Mesenchymal stem cell (in vitro differentiated cells and primary cell): ENCODE measurements at regions not wholly inside any gene's neighbourhood (a gene's known extent, or its start where the extent isn't known, plus 50 kb on each side); places are given as distances from the start of the nearest gene placed in this dataset.

Experiments used
- DNase-seq: peaks from one replicate; pipeline ENCODE4 v3.0.0-alpha.2; 2013
- H2AFZ ChIP-seq: one replicate; pipeline ENCODE4 v1.6.1; 2013; ENCODE audit warnings: low read depth, mild to moderate bottlenecking, control low read depth, inconsistent platforms, low read length, moderate library complexity
- H2AK5ac ChIP-seq: 2 replicates; pipeline ENCODE4 v1.6.1; 2013; ENCODE audit warnings: low read length, moderate library complexity, mild to moderate bottlenecking, inconsistent platforms; ENCODE audit not compliant: severe bottlenecking
- H2BK120ac ChIP-seq: one replicate; pipeline ENCODE4 v1.6.1; 2013; ENCODE audit warnings: low read depth, mild to moderate bottlenecking, inconsistent platforms, low read length, moderate library complexity
- H2BK12ac ChIP-seq, 2 experiments: one replicate each; pipeline ENCODE4 v1.6.1; 2013; ENCODE audit warnings: inconsistent platforms in 2 of 2, low read length in 2 of 2, mild to moderate bottlenecking in 2 of 2, moderate library complexity in 2 of 2, control low read depth in 1 of 2
- H2BK15ac ChIP-seq: one replicate; pipeline ENCODE4 v1.6.1; 2013; ENCODE audit warnings: mild to moderate bottlenecking, low read depth, inconsistent platforms; ENCODE audit not compliant: poor library complexity, severe bottlenecking
- H2BK5ac ChIP-seq: 2 replicates; pipeline ENCODE4 v1.6.1; 2013; ENCODE audit warnings: low read depth, mild to moderate bottlenecking, low read length, control low read depth, inconsistent platforms; ENCODE audit not compliant: poor library complexity, severe bottlenecking
- H3K14ac ChIP-seq, 2 experiments: one replicate each; pipeline ENCODE4 v1.6.1; 2013; ENCODE audit warnings: inconsistent platforms in 2 of 2, low read length in 2 of 2, control low read depth in 1 of 2, mild to moderate bottlenecking in 1 of 2, moderate library complexity in 1 of 2
- H3K18ac ChIP-seq, 2 experiments: one replicate each; pipeline ENCODE4 v1.6.1; 2013; ENCODE audit warnings: inconsistent platforms in 2 of 2, low read length in 2 of 2, control low read depth in 1 of 2, low read depth in 1 of 2, mild to moderate bottlenecking in 1 of 2
- H3K23ac ChIP-seq, 2 experiments: one replicate each; pipeline ENCODE4 v1.6.1; 2013; ENCODE audit warnings: inconsistent platforms in 2 of 2, low read length in 2 of 2, mild to moderate bottlenecking in 2 of 2, moderate library complexity in 2 of 2, control low read depth in 1 of 2
- H3K27ac ChIP-seq: 2 replicates; pipeline ENCODE4 v1.5.1; 2013; ENCODE audit warnings: mild to moderate bottlenecking, moderate library complexity, low read length, control low read depth, inconsistent platforms; ENCODE audit not compliant: poor library complexity, severe bottlenecking
- H3K27me3 ChIP-seq, 2 experiments: 2 replicates each; pipeline versions ENCODE4 v1.6.1 to v1.7.0; 2013; ENCODE audit warnings: low read length in 2 of 2, mild to moderate bottlenecking in 2 of 2, moderate library complexity in 2 of 2, control low read depth in 1 of 2, inconsistent platforms in 1 of 2; ENCODE audit not compliant: control insufficient read depth in 1 of 2, insufficient read depth in 1 of 2
- H3K36me3 ChIP-seq, 2 experiments: 2 replicates each; pipeline versions ENCODE4 v1.6.1 to v1.7.0; 2013; ENCODE audit warnings: low read length in 2 of 2, control low read depth in 1 of 2, inconsistent platforms in 1 of 2, low read depth in 1 of 2, mild to moderate bottlenecking in 1 of 2; ENCODE audit not compliant: insufficient read depth in 2 of 2, control insufficient read depth in 1 of 2
- H3K4ac ChIP-seq, 2 experiments: one replicate each; pipeline ENCODE4 v1.6.1; 2013; ENCODE audit warnings: inconsistent platforms in 2 of 2, low read length in 2 of 2, mild to moderate bottlenecking in 2 of 2, moderate library complexity in 2 of 2, control low read depth in 1 of 2, low read depth in 1 of 2
- H3K4me1 ChIP-seq: 2 replicates; pipeline ENCODE4 v1.6.1; 2013; ENCODE audit warnings: low read depth, low read length, control low read depth; ENCODE audit not compliant: control insufficient read depth, insufficient read depth
- H3K4me2 ChIP-seq: 2 replicates; pipeline ENCODE4 v1.6.1; 2013; ENCODE audit warnings: low read length, mild to moderate bottlenecking, inconsistent platforms; ENCODE audit not compliant: poor library complexity, severe bottlenecking
- H3K4me3 ChIP-seq, 2 experiments: 2 replicates each; pipeline versions ENCODE4 v1.5.1 to v1.7.0; 2013; ENCODE audit warnings: low read length in 2 of 2, mild to moderate bottlenecking in 2 of 2, control low read depth in 1 of 2, low read depth in 1 of 2; ENCODE audit not compliant: insufficient read depth in 1 of 2
- H3K79me1 ChIP-seq: replicated peaks from 2 replicates; pipeline ENCODE4 v1.6.1; 2013; ENCODE audit warnings: mild to moderate bottlenecking, control low read depth, low read length, inconsistent platforms; ENCODE audit not compliant: poor library complexity, severe bottlenecking
- H3K9ac ChIP-seq: 2 replicates; pipeline ENCODE4 v1.7.0; 2013; ENCODE audit warnings: mild to moderate bottlenecking, low read length, moderate library complexity
- H3K9me3 ChIP-seq: 2 replicates; pipeline ENCODE4 v1.7.0; 2013; ENCODE audit warnings: mild to moderate bottlenecking, low read length; ENCODE audit not compliant: control insufficient read depth
- H4K8ac ChIP-seq: one replicate; pipeline ENCODE4 v1.6.1; 2013; ENCODE audit warnings: inconsistent platforms, mild to moderate bottlenecking, low read length, moderate library complexity
- H4K91ac ChIP-seq: one replicate; pipeline ENCODE4 v1.6.1; 2013; ENCODE audit warnings: mild to moderate bottlenecking, low read length, inconsistent platforms
- WGBS: methylation state at CpG from one replicate; pipeline ENCODE4 v1.1.7; 2013; ENCODE audit warnings: mixed read lengths; 5-methylcytosine and 5-hydroxymethylcytosine counted together

DNA sequence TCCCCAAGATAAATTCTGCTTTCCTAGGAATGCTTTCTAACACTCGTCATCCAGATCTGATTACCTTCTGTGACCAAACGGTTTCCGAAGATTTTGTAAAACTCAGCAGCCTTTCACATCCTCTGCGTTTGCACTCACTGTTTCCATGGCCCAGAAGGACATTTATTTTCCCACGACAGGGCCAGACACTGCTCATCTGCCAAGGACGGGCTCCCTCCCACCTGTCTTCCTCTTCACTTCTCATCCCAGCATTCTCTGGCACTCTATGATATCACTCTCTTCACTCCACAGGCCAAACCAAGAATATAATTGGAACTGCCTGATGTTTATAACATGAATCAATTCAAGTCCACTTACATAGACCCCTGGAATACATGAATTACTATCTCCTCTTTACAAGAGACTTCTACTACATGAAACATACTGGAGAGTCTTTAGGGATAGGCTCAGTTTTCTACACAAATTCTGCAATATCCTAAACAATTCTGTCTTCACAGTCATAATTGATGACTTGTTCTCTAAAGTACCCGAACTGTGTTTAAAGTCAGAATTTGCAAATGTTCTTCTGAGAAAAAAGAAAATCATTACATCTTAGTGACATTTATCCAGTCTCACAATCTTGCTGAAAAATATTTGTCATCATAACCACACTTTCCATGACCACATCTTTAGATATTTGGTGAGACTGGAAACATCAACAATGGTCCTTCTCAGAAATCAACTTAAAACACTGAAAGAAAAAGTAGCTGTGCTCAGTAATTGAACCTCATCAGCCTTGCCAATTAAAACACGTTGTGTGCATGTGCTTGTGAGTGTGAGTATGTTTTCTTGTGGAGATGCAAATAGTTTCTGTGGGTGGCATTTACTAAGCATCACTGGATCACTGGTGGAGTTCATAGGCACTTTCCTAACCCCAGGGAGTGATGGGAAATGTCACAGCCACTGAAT is 79.5 kb upstream of the PRSS58 start:
- no peak overlapping the region for H4K8ac ChIP-seq
- no peak overlapping the region for H3K27ac ChIP-seq
- no peak overlapping the region for H4K91ac ChIP-seq
- peaks cover 3% of the 10 kb centered on the region for H3K4me1 ChIP-seq
- no peak overlapping the region for H3K4me2 ChIP-seq
- 66% methylated on average over 8 of the region's 8 CpGs for WGBS
- no peak overlapping the region for H2BK5ac ChIP-seq
- no peak for DNase-seq
- no peak overlapping the region for H3K4me3 ChIP-seq
- H2AFZ ChIP-seq = no peak overlapping the region
- H3K27me3 ChIP-seq = peaks cover 5 to 30% of the 10 kb centered on the region in 2 experiments
- no peak overlapping the region for H2BK15ac ChIP-seq
- H2AK5ac ChIP-seq = no peak overlapping the region
- H3K36me3 ChIP-seq = no peaks in the 10 kb centered on the region
- no peaks in the 10 kb centered on the region for H3K79me1 ChIP-seq
- no peak overlapping the region for H2BK12ac ChIP-seq
- no peak overlapping the region for H3K14ac ChIP-seq
- H2BK120ac ChIP-seq = no peak overlapping the region
- H3K23ac ChIP-seq = no peak overlapping the region
- H3K4ac ChIP-seq = no peak overlapping the region
- no peak overlapping the region for H3K18ac ChIP-seq
- no peak overlapping the region for H3K9ac ChIP-seq
- H3K9me3 ChIP-seq = no peaks in the 10 kb centered on the region

DNA sequence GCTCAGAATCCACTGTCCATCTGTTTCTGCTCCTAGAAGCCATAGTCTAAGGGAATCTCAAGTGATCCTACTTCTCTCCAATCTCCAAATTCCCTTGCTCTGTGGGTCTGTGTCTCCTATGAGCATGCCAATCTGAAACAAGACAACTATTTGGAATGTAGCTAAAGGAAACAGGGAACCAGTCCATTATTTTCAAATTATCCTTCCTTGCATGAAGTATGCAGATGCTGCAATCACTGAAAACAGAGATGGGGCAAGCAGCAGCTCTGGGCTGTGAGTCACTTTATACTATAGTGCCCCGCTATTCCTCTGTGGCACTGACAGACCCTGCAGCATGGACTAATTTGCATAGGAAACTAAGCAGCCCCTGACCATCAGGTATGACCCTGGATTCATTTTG is 76.9 kb upstream of the PRSS58 start:
- H3K4me1 ChIP-seq = peaks cover 3% of the 10 kb centered on the region
- 84% methylated on average over 1 of the region's 1 CpG for WGBS
- no peak overlapping the region for H2BK12ac ChIP-seq
- no peak overlapping the region for H3K4ac ChIP-seq
- H3K27ac ChIP-seq = no peak overlapping the region
- no peaks in the 10 kb centered on the region for H3K79me1 ChIP-seq
- H2BK15ac ChIP-seq = no peak overlapping the region
- H3K4me3 ChIP-seq = no peak overlapping the region
- no peak overlapping the region for H4K8ac ChIP-seq
- H3K23ac ChIP-seq = no peak overlapping the region
- no peaks in the 10 kb centered on the region for H3K9me3 ChIP-seq
- H3K14ac ChIP-seq = no peak overlapping the region
- H2AK5ac ChIP-seq = no peak overlapping the region
- no peak overlapping the region for H4K91ac ChIP-seq
- no peak overlapping the region for H2BK5ac ChIP-seq
- H3K18ac ChIP-seq = no peak overlapping the region
- H3K27me3 ChIP-seq = peaks cover 5 to 39% of the 10 kb centered on the region in 2 experiments
- DNase-seq = no peak
- H3K9ac ChIP-seq = no peak overlapping the region
- H3K4me2 ChIP-seq = no peak overlapping the region
- H2AFZ ChIP-seq = no peak overlapping the region
- no peaks in the 10 kb centered on the region for H3K36me3 ChIP-seq
- H2BK120ac ChIP-seq = no peak overlapping the region

GRCh38 chr7:142334236-142334635 is 76.4 kb upstream of the PRSS58 start:
- Histone ChIP-seq H2BK120ac (no peak overlapping the region), H3K27ac (no peak overlapping the region), H2AFZ (no peak overlapping the region), H3K4me1 (peaks cover 3% of the 10 kb centered on the region), H4K91ac (no peak overlapping the region), H3K4me3 (no peak overlapping the region), H3K18ac (no peak overlapping the region), H3K4me2 (no peak overlapping the region), H2AK5ac (no peak overlapping the region), H3K79me1 (no peaks in the 10 kb centered on the region), H3K36me3 (no peaks in the 10 kb centered on the region), H2BK5ac (no peak overlapping the region), H3K4ac (no peak overlapping the region), H3K9ac (no peak overlapping the region), H2BK15ac (no peak overlapping the region), H3K14ac (no peak overlapping the region), H4K8ac (no peak overlapping the region), H3K23ac (no peak overlapping the region), H3K9me3 (no peaks in the 10 kb centered on the region), H3K27me3 (peaks cover 5 to 45% of the 10 kb centered on the region in 2 experiments), H2BK12ac (no peak overlapping the region)
- DNase-seq = no peak
- 71% methylated on average over 1 of the region's 2 CpGs for WGBS

- no peak overlapping the region for H2BK120ac ChIP-seq
- H3K4me1 ChIP-seq = peaks cover 10% of the 10 kb centered on the region
- H3K4me3 ChIP-seq = no peak overlapping the region
- H3K18ac ChIP-seq = no peak overlapping the region
- H2AK5ac ChIP-seq = no peak overlapping the region
- H3K4me2 ChIP-seq = no peak overlapping the region
- no peaks in the 10 kb centered on the region for H3K36me3 ChIP-seq
- DNase-seq = no peak
- H3K14ac ChIP-seq = no peak overlapping the region
- no peak overlapping the region for H2BK5ac ChIP-seq
- no peak overlapping the region for H2AFZ ChIP-seq
- no peak overlapping the region for H4K91ac ChIP-seq
- no peak overlapping the region for H3K9ac ChIP-seq
- no peak overlapping the region for H4K8ac ChIP-seq
- H3K4ac ChIP-seq = no peak overlapping the region
- no peak overlapping the region for H2BK12ac ChIP-seq
- no peak overlapping the region for H2BK15ac ChIP-seq
- H3K23ac ChIP-seq = no peak overlapping the region
- H3K9me3 ChIP-seq = no peaks in the 10 kb centered on the region
- no peaks in the 10 kb centered on the region for H3K79me1 ChIP-seq
- H3K27ac ChIP-seq = no peak overlapping the region
- peaks cover 5 to 47% of the 10 kb centered on the region in 2 experiments for H3K27me3 ChIP-seq
- WGBS = 84% methylated on average over 5 of the region's 6 CpGs
Measured at GRCh38 chr7:142332421-142332820, 74.6 kb upstream of the PRSS58 start.
